Adrenal gland (tissue), 9 donors: ENCODE measurements at regions not wholly inside any gene's neighbourhood (a gene's known extent, or its start where the extent isn't known, plus 50 kb on each side); places are given as distances from the start of the nearest gene placed in this dataset.

Experiments
- DNase-seq, 7 donors: peaks; one replicate each; pipeline ENCODE4 v3.0.0-alpha.2; 2019 to 2020
- H3K27ac ChIP-seq, 5 donors: fragments of 200-600 bp; sonication (generic) in 4 of 5; 1 replicate in 3 of 5; 2 replicates in 2 of 5; pipeline versions ENCODE4 v1.5.1 to v1.8.0; 2016 to 2020; ENCODE audit warnings: mild to moderate bottlenecking in 1 of 5
- H3K27me3 ChIP-seq: fragments of 200-600 bp; 2 replicates; pipeline ENCODE4 v1.8.0; 2021
- H3K36me3 ChIP-seq, 2 donors: fragments of 200-600 bp; replicated peaks in 1 of 2; 1 replicate in 1 of 2; 2 replicates in 1 of 2; pipeline versions ENCODE4 v1.5.1 to v1.8.0; 2018 to 2022
- H3K4me1 ChIP-seq, 2 donors: fragments of 200-600 bp; replicated peaks in 1 of 2; 1 replicate in 1 of 2; 2 replicates in 1 of 2; pipeline versions ENCODE4 v1.5.1 to v1.8.0; 2018 to 2021
- H3K4me3 ChIP-seq, 4 donors: fragments of 200-600 bp; sonication (generic) in 3 of 4; one replicate each; pipeline ENCODE4 v1.5.1; 2016 to 2018
- H3K9me3 ChIP-seq, 3 donors: fragments of 200-600 bp; sonication (generic) in 1 of 3; replicated peaks in 1 of 3; 1 replicate in 2 of 3; 2 replicates in 1 of 3; pipeline versions ENCODE4 v1.5.1 to v1.8.0; 2016 to 2021
- CTCF ChIP-seq, 6 experiments: fragments of 450-650 bp in 4 of 6; fragments of 200-600 bp in 2 of 6; sonication (generic) in 1 of 6; IDR thresholded peaks; 1 replicate in 5 of 6; 2 replicates in 1 of 6; pipeline versions ENCODE4 v1.5.1 to v1.8.0; 2016 to 2021; ENCODE audit warnings: antibody characterized with exemption in 6 of 6, mild to moderate bottlenecking in 2 of 6, moderate library complexity in 1 of 6
- POLR2A ChIP-seq, 2 donors: fragments of 450-650 bp; IDR thresholded peaks; one replicate each; pipeline ENCODE4 v1.6.1; 2017; ENCODE audit warnings: antibody characterized with exemption in 2 of 2, mild to moderate bottlenecking in 2 of 2, moderate library complexity in 1 of 2
- WGBS, 4 donors: extraction: QIAGEN DNeasy Blood & Tissue Kit in 2 of 4; methylation state at CpG; one replicate each; pipeline versions ENCODE4 v1.1.5 to v1.1.7; 2013 to 2017; 5-methylcytosine and 5-hydroxymethylcytosine counted together
- intact Hi-C, 2 donors: fragments of 100-400 bp; cut with DNase I; formaldehyde crosslinking; loops; one replicate each; pipeline versions ENCODE4 v1.14.1 to v1.15.0; 2022 to 2023
- donor health status: healthy with polysubstance abuse.
- donor health status: Bipolar disorder and iron deficiency.
- donor health status: DM: yes; HTN: yes; CAD: no.
- donor health status: DM: no; HTN: no; CAD: no.
- donor health status: DM: no; HTN: no; CAD: no.

- WGBS, 4 donors: 62 to 71% (median 65%) methylated on average over 4 of the region's 4 CpGs
- intact Hi-C loops: no loop called here
- H3K9me3 ChIP-seq: no peaks in the 10 kb centered on the region
- TF ChIP-seq POLR2A (IDR thresholded peaks at IDR 0.05): no peak
- no peak for TF ChIP-seq CTCF (IDR thresholded peaks at IDR 0.05)
- no peaks in the 10 kb centered on the region for H3K36me3 ChIP-seq
- H3K4me1 ChIP-seq: no peaks in the 10 kb centered on the region
- H3K27me3 ChIP-seq: no peaks in the 10 kb centered on the region
- H3K4me3 ChIP-seq: no peak overlapping the region
- DNase-seq: no peak
- H3K27ac ChIP-seq: no peak overlapping the region
These were observed 650.0 kb upstream of the STXBP6 start for GRCh38 chr14:25699981-25700380.

GRCh38 chr14:25698111-25698510, 648.2 kb upstream of the STXBP6 start:
- no peaks in the 10 kb centered on the region for H3K36me3 ChIP-seq
- intact Hi-C loops: no loop called here
- H3K9me3 ChIP-seq: no peaks in the 10 kb centered on the region
- no peak overlapping the region for H3K27ac ChIP-seq
- WGBS, 4 donors: 69 to 85% (median 74%) methylated on average over 1 of the region's 1 CpG
- TF ChIP-seq CTCF (IDR thresholded peaks at IDR 0.05) (no peak), POLR2A (IDR thresholded peaks at IDR 0.05) (no peak)
- no peaks in the 10 kb centered on the region for H3K4me1 ChIP-seq
- no peaks in the 10 kb centered on the region for H3K27me3 ChIP-seq
- no peak for DNase-seq
- no peak overlapping the region for H3K4me3 ChIP-seq

- Histone ChIP-seq H3K4me1 (no peaks in the 10 kb centered on the region), H3K36me3 (no peaks in the 10 kb centered on the region), H3K27ac (no peak overlapping the region), H3K27me3 (no peaks in the 10 kb centered on the region), H3K4me3 (no peak overlapping the region), H3K9me3 (no peaks in the 10 kb centered on the region)
- intact Hi-C loops: no loop called here
- TF ChIP-seq CTCF (IDR thresholded peaks at IDR 0.05) (no peak), POLR2A (IDR thresholded peaks at IDR 0.05) (no peak)
- no peak for DNase-seq
- 72 to 91% (median 83%) methylated on average over 3 of the region's 3 CpGs for WGBS, 4 donors
These were observed 646.2 kb upstream of the STXBP6 start for GRCh38 chr14:25696176-25696575.

- Histone ChIP-seq H3K4me1 (no peaks in the 10 kb centered on the region), H3K9me3 (no peaks in the 10 kb centered on the region), H3K4me3 (no peak overlapping the region), H3K27ac (no peak overlapping the region), H3K36me3 (no peaks in the 10 kb centered on the region), H3K27me3 (no peaks in the 10 kb centered on the region)
- DNase-seq: no peak
- WGBS, 4 donors: 40 to 63% (median 60%) methylated on average over 2 of the region's 2 CpGs
- TF ChIP-seq POLR2A (IDR thresholded peaks at IDR 0.05) (no peak), CTCF (IDR thresholded peaks at IDR 0.05) (no peak)
- intact Hi-C loops: no loop called here
These were observed 635.1 kb upstream of the STXBP6 start for GRCh38 chr14:25685004-25685403.
